Tibial nerve (tissue), 3 donors: ENCODE measurements at regions not wholly inside any gene's neighbourhood (a gene's known extent, or its start where the extent isn't known, plus 50 kb on each side); places are given as distances from the start of the nearest gene placed in this dataset.
"Not testable (repeated sequence)": the region's sequence is repeated elsewhere in the genome, so short reads cannot be mapped to it uniquely, and the experiment has no call there.

Source experiments
- POLR2A ChIP-seq, 2 donors: fragments of 450-650 bp; IDR thresholded peaks; one replicate each; pipeline ENCODE4 v1.6.1; 2017; ENCODE audit warnings: antibody characterized with exemption in 2 of 2, mild to moderate bottlenecking in 2 of 2, moderate library complexity in 2 of 2
- TF ChIP-seq, protein P1 (sequence below), 5 experiments: fragments of 200-600 bp in 3 of 5; fragments of 450-650 bp in 2 of 5; sonication (generic) in 3 of 5; IDR thresholded peaks; one replicate each; pipeline ENCODE4 v1.5.1; 2016 to 2019; ENCODE audit warnings: antibody characterized with exemption in 5 of 5, mild to moderate bottlenecking in 3 of 5, moderate library complexity in 2 of 5

- TF ChIP-seq, protein P1, sequence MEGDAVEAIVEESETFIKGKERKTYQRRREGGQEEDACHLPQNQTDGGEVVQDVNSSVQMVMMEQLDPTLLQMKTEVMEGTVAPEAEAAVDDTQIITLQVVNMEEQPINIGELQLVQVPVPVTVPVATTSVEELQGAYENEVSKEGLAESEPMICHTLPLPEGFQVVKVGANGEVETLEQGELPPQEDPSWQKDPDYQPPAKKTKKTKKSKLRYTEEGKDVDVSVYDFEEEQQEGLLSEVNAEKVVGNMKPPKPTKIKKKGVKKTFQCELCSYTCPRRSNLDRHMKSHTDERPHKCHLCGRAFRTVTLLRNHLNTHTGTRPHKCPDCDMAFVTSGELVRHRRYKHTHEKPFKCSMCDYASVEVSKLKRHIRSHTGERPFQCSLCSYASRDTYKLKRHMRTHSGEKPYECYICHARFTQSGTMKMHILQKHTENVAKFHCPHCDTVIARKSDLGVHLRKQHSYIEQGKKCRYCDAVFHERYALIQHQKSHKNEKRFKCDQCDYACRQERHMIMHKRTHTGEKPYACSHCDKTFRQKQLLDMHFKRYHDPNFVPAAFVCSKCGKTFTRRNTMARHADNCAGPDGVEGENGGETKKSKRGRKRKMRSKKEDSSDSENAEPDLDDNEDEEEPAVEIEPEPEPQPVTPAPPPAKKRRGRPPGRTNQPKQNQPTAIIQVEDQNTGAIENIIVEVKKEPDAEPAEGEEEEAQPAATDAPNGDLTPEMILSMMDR (IDR thresholded peaks at IDR 0.05): not testable (repeated sequence)
- TF ChIP-seq POLR2A (IDR thresholded peaks at IDR 0.05): not testable (repeated sequence)
Observed at GRCh38 chr5:1618296-1618865, 94.6 kb upstream of the LPCAT1 start.
